KMS-11 (cell line): ENCODE measurements at regions not wholly inside any gene's neighbourhood (a gene's known extent, or its start where the extent isn't known, plus 50 kb on each side); places are given as distances from the start of the nearest gene placed in this dataset.

Experiments
- H2AFZ ChIP-seq: fragments of 200-600 bp; sonication (generic); 2 replicates; pipeline ENCODE4 v1.6.1; 2016; ENCODE audit warnings: antibody characterized with exemption, mixed run types, low read depth
- H3K27ac ChIP-seq: fragments of 200-600 bp; sonication (generic); 2 replicates; pipeline ENCODE4 v1.6.1; 2016; ENCODE audit warnings: mild to moderate bottlenecking, mixed run types
- H3K27me3 ChIP-seq: fragments of 200-600 bp; sonication (generic); 2 replicates; pipeline ENCODE4 v1.6.1; 2017; ENCODE audit warnings: mild to moderate bottlenecking, low read depth, mixed run types, moderate library complexity; ENCODE audit not compliant: insufficient read depth
- H3K36me3 ChIP-seq: fragments of 200-600 bp; sonication (generic); 2 replicates; pipeline ENCODE4 v1.6.1; 2017; ENCODE audit warnings: mild to moderate bottlenecking, mixed run types; ENCODE audit not compliant: insufficient read depth
- H3K4me1 ChIP-seq: fragments of 200-600 bp; sonication (generic); 2 replicates; pipeline ENCODE4 v1.6.1; 2016; ENCODE audit warnings: mild to moderate bottlenecking, low read depth, mixed run types; ENCODE audit not compliant: poor library complexity, severe bottlenecking
- H3K4me2 ChIP-seq: fragments of 200-600 bp; sonication (generic); 2 replicates; pipeline ENCODE4 v1.7.0; 2016; ENCODE audit warnings: mild to moderate bottlenecking, mixed run types
- H3K4me3 ChIP-seq: fragments of 200-600 bp; sonication (generic); IDR thresholded peaks from 2 replicates; pipeline ENCODE4 v1.6.1; 2017; ENCODE audit warnings: low read depth, low read length, mixed read lengths; ENCODE audit not compliant: insufficient read depth
- H3K79me2 ChIP-seq: fragments of 200-600 bp; sonication (generic); 2 replicates; pipeline ENCODE4 v1.6.1; 2016; ENCODE audit warnings: low read depth, mixed run types; ENCODE audit not compliant: insufficient read depth
- H3K9ac ChIP-seq: fragments of 200-600 bp; sonication (generic); 2 replicates; pipeline ENCODE4 v1.6.1; 2016; ENCODE audit warnings: mild to moderate bottlenecking, mixed run types
- H4K20me1 ChIP-seq: fragments of 200-600 bp; sonication (generic); 2 replicates; pipeline ENCODE4 v1.6.1; 2016; ENCODE audit warnings: mild to moderate bottlenecking, mixed run types; ENCODE audit not compliant: insufficient read depth
- TF ChIP-seq, protein P1 (sequence below): fragments of 200-600 bp; sonication (generic); conservative IDR thresholded peaks from 2 replicates; pipeline ENCODE4 v1.6.1; 2017; ENCODE audit warnings: low read depth, mild to moderate bottlenecking, antibody characterized with exemption, low read length, moderate library complexity, mixed read lengths

DNA sequence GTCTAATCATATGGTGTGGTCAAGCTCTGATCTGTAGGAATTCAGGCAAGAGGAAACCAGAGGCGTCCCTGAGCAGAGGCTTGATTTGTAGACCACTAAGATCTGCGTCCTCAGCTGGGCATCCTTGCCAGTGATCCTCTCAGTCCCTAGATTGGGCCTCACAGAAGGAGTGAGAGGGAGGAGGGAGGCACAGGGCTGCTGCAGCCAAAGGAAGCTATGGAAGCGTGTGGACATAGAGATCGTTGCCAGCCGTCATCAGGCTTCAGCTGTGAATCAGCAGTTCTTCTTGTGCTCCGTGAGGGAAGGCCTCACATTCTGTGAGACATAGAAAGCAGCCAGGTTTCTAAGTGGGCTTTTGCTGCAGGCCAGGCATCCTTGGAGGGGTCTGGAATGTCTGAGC is 254.6 kb upstream of the KIRREL3 start:
- Histone ChIP-seq H2AFZ (no peak overlapping the region), H3K36me3 (no peaks in the 10 kb centered on the region), H3K4me1 (peaks cover 19% of the 10 kb centered on the region), H3K4me2 (no peak overlapping the region), H3K27me3 (no peaks in the 10 kb centered on the region), H3K4me3 (no peak overlapping the region), H4K20me1 (no peaks in the 10 kb centered on the region), H3K79me2 (no peaks in the 10 kb centered on the region), H3K9ac (no peak overlapping the region), H3K27ac (no peak overlapping the region)
- TF ChIP-seq, protein P1, sequence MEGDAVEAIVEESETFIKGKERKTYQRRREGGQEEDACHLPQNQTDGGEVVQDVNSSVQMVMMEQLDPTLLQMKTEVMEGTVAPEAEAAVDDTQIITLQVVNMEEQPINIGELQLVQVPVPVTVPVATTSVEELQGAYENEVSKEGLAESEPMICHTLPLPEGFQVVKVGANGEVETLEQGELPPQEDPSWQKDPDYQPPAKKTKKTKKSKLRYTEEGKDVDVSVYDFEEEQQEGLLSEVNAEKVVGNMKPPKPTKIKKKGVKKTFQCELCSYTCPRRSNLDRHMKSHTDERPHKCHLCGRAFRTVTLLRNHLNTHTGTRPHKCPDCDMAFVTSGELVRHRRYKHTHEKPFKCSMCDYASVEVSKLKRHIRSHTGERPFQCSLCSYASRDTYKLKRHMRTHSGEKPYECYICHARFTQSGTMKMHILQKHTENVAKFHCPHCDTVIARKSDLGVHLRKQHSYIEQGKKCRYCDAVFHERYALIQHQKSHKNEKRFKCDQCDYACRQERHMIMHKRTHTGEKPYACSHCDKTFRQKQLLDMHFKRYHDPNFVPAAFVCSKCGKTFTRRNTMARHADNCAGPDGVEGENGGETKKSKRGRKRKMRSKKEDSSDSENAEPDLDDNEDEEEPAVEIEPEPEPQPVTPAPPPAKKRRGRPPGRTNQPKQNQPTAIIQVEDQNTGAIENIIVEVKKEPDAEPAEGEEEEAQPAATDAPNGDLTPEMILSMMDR, result no peak

DNA sequence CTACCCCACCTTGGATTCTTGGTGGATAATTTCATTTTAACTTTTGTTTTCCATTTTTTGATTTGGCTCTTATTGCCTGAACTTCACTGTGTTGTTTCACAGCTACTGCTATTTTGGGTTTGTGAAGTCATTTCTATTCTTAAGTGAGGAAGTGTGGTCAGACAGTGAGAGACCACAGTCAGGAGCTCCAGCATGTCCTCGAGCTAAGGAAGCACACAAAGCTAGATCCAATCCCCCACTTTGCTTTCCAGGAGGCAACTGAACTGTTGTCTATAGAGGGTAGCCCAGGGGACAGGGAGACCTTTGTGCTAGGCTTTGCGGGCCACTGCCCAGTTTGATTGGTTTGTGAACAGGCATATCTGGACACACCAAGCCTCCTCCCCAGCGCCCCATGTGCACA is 251.8 kb upstream of the KIRREL3 start:
- peak overlapping the region; percentile 45; the same call in 1 of the 2 replicates for H2AFZ ChIP-seq
- no peaks in the 10 kb centered on the region for H3K27me3 ChIP-seq
- H4K20me1 ChIP-seq, result no peaks in the 10 kb centered on the region
- H3K4me2 ChIP-seq, result peak overlapping the region; percentile 45; the same call in 1 of the 2 replicates
- peaks cover 19% of the 10 kb centered on the region for H3K4me1 ChIP-seq
- H3K4me3 ChIP-seq, result no peak overlapping the region
- TF ChIP-seq, protein P1, result no peak
- no peaks in the 10 kb centered on the region for H3K36me3 ChIP-seq
- 0 out of 2 replicates have a peak overlapping the region, but pooled peaks have one; percentile 9 for H3K9ac ChIP-seq
- H3K79me2 ChIP-seq, result no peaks in the 10 kb centered on the region
- H3K27ac ChIP-seq, result no peak overlapping the region

DNA sequence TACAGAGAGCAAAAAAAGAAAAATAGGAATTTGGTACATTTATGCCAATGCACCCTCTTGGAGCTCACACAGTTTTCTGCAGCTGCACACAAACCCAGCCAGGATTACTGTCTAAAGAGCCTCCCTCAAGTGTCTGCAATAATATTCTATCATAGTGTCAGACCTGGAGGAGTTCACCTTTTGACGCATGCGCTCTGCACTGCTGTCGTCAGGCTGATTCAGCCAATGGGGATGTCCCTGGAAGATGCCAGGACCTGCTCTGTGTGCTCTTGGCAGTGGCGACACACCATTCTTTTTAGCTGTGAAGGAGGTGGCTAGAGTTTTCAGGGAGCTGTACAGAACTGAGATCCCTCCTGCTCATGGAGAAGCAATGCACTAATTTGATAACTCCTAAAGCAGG is 249.0 kb upstream of the KIRREL3 start:
- H4K20me1 ChIP-seq, result no peaks in the 10 kb centered on the region
- no peak overlapping the region for H3K4me3 ChIP-seq
- no peaks in the 10 kb centered on the region for H3K27me3 ChIP-seq
- H3K4me2 ChIP-seq, result no peak overlapping the region
- peaks cover 20% of the 10 kb centered on the region for H3K4me1 ChIP-seq
- no peak overlapping the region for H2AFZ ChIP-seq
- H3K79me2 ChIP-seq, result no peaks in the 10 kb centered on the region
- TF ChIP-seq, protein P1, result no peak
- no peaks in the 10 kb centered on the region for H3K36me3 ChIP-seq
- H3K9ac ChIP-seq, result no peak overlapping the region
- no peak overlapping the region for H3K27ac ChIP-seq

DNA sequence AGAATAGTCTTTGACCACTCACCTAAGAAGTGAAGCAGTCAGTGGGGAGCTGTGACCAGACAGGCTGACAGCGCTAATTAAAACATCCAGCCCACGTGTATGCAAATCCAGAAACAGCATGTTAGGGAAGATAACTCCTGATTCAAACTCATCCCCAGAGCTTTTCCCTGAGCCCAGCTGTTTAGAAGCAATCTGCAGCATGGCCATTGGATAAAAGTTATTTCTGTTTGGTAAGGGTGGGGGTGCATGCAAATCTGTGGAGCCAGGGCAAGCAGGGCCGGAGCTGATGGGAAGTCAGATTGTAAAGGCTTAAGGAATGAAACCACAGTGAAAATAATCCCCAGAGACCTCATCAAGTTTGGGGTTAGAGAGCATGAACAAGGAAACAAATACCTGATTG is 247.9 kb upstream of the KIRREL3 start:
- no peak overlapping the region for H3K9ac ChIP-seq
- H4K20me1 ChIP-seq, result no peaks in the 10 kb centered on the region
- H3K79me2 ChIP-seq, result no peaks in the 10 kb centered on the region
- no peaks in the 10 kb centered on the region for H3K36me3 ChIP-seq
- no peaks in the 10 kb centered on the region for H3K27me3 ChIP-seq
- H3K27ac ChIP-seq, result no peak overlapping the region
- H2AFZ ChIP-seq, result no peak overlapping the region
- H3K4me1 ChIP-seq, result peaks cover 23% of the 10 kb centered on the region
- TF ChIP-seq, protein P1, result no peak
- H3K4me3 ChIP-seq, result no peak overlapping the region
- H3K4me2 ChIP-seq, result no peak overlapping the region
